GM23338 (cell line): ENCODE measurements at regions not wholly inside any gene's neighbourhood (a gene's known extent, or its start where the extent isn't known, plus 50 kb on each side); places are given as distances from the start of the nearest gene placed in this dataset.

ENCODE experiments used
- CTCF ChIP-seq, 2 experiments: fragments of 200-600 bp in 1 of 2; sonication (generic) in 1 of 2; conservative IDR thresholded peaks; 2 replicates each; pipeline versions ENCODE4 v1.5.1 to v1.6.1; 2016 to 2017; ENCODE audit warnings: antibody characterized with exemption in 2 of 2, low read depth in 2 of 2, mild to moderate bottlenecking in 2 of 2, moderate library complexity in 1 of 2
- ETS1 ChIP-seq: IDR thresholded peaks from 2 replicates; pipeline ENCODE4 v1.6.1; 2016; ENCODE audit warnings: antibody characterized with exemption
- EZH2 ChIP-seq: fragments of 200-600 bp; sonication (generic); IDR thresholded peaks from one replicate; pipeline ENCODE4 v1.8.0; 2017; ENCODE audit warnings: antibody characterized with exemption, mild to moderate bottlenecking, low read depth; ENCODE audit not compliant: unreplicated experiment
- EZH2phosphoT487 ChIP-seq: fragments of 200-600 bp; sonication (generic); IDR thresholded peaks from one replicate; pipeline ENCODE4 v1.8.1; 2018; ENCODE audit warnings: antibody characterized with exemption; ENCODE audit not compliant: unreplicated experiment
- ZNF114 ChIP-seq: fragments of 250-450 bp; sonication (Bioruptor Pico); IDR thresholded peaks from 2 replicates; pipeline ENCODE4 v1.5.0; 2020; ENCODE audit warnings: mild to moderate bottlenecking, moderate library complexity

- TF ChIP-seq ZNF114 (no peak), ETS1 (no peak), CTCF (conservative IDR thresholded peaks at IDR 0.05; ENCODE audit: low read depth in 2 of 2) (no peak), EZH2phosphoT487 (no peak), EZH2 (no peak)
Measured at GRCh38 chr1:83716641-83717040, 282.3 kb downstream of the TTLL7 start.
